ENCODE measurements at regions not wholly inside any gene's neighbourhood (a gene's known extent, or its start where the extent isn't known, plus 50 kb on each side); places are given as distances from the start of the nearest gene placed in this dataset.
A peak's percentile ranks its signal among the peaks of the same experiment; 100 is the strongest.
"Not testable (repeated sequence)": the region's sequence is repeated elsewhere in the genome, so short reads cannot be mapped to it uniquely, and the experiment has no call there.

GRCh38 chr4:43089730-43090129 is 197.2 kb downstream of the GRXCR1 start:
- DNase-seq, result no peak

- no peak for DNase-seq
These were observed 210.5 kb downstream of the GRXCR1 start for GRCh38 chr4:43103048-43103447.

- DNase-seq, result no peak
These were observed 219.6 kb downstream of the GRXCR1 start for GRCh38 chr4:43112139-43112538.

GRCh38 chr4:43113196-43113595 is 220.7 kb downstream of the GRXCR1 start:
- no peak for DNase-seq

- DNase-seq, result no peak
These were observed 234.1 kb downstream of the GRXCR1 start for GRCh38 chr4:43126595-43126994.

- no peak for DNase-seq
These were observed 237.9 kb downstream of the GRXCR1 start for GRCh38 chr4:43130228-43131021.

- DNase-seq, result peak in 1 of 2 experiments; percentile 53
These were observed 239.6 kb downstream of the GRXCR1 start for GRCh38 chr4:43132010-43132582.

- no peak for DNase-seq
These were observed 241.1 kb downstream of the GRXCR1 start for GRCh38 chr4:43133566-43133965.

GRCh38 chr4:43136752-43137151 is 244.2 kb downstream of the GRXCR1 start:
- no peak for DNase-seq

- DNase-seq, result no peak
These were observed 253.7 kb downstream of the GRXCR1 start for GRCh38 chr4:43146198-43146597.

- no peak for DNase-seq
These were observed 256.0 kb downstream of the GRXCR1 start for GRCh38 chr4:43148481-43148880.

- no peak for DNase-seq
These were observed 270.7 kb downstream of the GRXCR1 start for GRCh38 chr4:43163101-43163792.

- no peak for DNase-seq
These were observed 297.2 kb downstream of the GRXCR1 start for GRCh38 chr4:43189741-43190140.

- not testable (repeated sequence) for DNase-seq
These were observed 320.1 kb downstream of the GRXCR1 start for GRCh38 chr4:43212576-43212975.

GRCh38 chr4:43223820-43224219 is 331.3 kb downstream of the GRXCR1 start:
- DNase-seq, result no peak

- DNase-seq, result no peak
These were observed 332.0 kb downstream of the GRXCR1 start for GRCh38 chr4:43224559-43224958.

GRCh38 chr4:43233321-43233720 is 340.8 kb downstream of the GRXCR1 start:
- DNase-seq, result no peak

- DNase-seq, result no peak
These were observed 342.3 kb downstream of the GRXCR1 start for GRCh38 chr4:43234626-43235415.

GRCh38 chr4:43238008-43238407 is 345.5 kb downstream of the GRXCR1 start:
- no peak for DNase-seq

GRCh38 chr4:43238585-43238984 is 346.1 kb downstream of the GRXCR1 start:
- DNase-seq, result no peak

- DNase-seq, result no peak
These were observed 348.6 kb downstream of the GRXCR1 start for GRCh38 chr4:43241104-43241503.

GRCh38 chr4:43242606-43243005 is 350.1 kb downstream of the GRXCR1 start:
- DNase-seq, result no peak

GRCh38 chr4:43243433-43244116 is 351.1 kb downstream of the GRXCR1 start:
- DNase-seq, result no peak

Data from SW 1271 (cell line).